ENCODE measurements at regions not wholly inside any gene's neighbourhood (a gene's known extent, or its start where the extent isn't known, plus 50 kb on each side); places are given as distances from the start of the nearest gene placed in this dataset.

DNA sequence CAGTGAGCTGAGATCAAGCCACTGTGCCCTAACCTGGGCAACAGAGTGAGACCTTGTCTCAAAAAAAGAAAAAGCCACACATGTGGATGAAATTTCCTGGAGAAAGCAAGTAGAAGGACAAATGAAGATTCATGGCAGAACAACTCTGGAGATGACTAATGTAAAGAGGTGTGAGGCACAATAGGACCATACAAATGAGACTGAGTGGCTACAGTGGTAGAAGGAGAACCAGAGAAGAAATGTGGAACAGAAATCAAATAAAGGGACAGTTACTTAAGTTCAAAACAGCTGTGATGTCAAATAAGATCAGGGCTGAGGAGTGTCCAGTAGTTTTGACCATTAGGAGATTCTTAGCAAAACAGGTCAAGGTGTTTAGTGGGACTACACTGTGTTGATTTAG is 130.9 kb upstream of the CDK6 start:
- TF ChIP-seq, protein P1, sequence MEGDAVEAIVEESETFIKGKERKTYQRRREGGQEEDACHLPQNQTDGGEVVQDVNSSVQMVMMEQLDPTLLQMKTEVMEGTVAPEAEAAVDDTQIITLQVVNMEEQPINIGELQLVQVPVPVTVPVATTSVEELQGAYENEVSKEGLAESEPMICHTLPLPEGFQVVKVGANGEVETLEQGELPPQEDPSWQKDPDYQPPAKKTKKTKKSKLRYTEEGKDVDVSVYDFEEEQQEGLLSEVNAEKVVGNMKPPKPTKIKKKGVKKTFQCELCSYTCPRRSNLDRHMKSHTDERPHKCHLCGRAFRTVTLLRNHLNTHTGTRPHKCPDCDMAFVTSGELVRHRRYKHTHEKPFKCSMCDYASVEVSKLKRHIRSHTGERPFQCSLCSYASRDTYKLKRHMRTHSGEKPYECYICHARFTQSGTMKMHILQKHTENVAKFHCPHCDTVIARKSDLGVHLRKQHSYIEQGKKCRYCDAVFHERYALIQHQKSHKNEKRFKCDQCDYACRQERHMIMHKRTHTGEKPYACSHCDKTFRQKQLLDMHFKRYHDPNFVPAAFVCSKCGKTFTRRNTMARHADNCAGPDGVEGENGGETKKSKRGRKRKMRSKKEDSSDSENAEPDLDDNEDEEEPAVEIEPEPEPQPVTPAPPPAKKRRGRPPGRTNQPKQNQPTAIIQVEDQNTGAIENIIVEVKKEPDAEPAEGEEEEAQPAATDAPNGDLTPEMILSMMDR (conservative IDR thresholded peaks at IDR 0.05; ENCODE audit: low read length), result no peak
- no peak for TF ChIP-seq EZH2phosphoT487 (IDR thresholded peaks at IDR 0.05; ENCODE audit: borderline replicate concordance)
- H3K36me3 ChIP-seq (ENCODE audit: insufficient read depth, low read length), result no peaks in the 10 kb centered on the region
- H2AFZ ChIP-seq (ENCODE audit: low read length), result no peak overlapping the region
- no peaks in the 10 kb centered on the region for H3F3A ChIP-seq (ENCODE audit: low read depth)
- H4K20me1 ChIP-seq (ENCODE audit: insufficient read depth, low read length, poor library complexity, severe bottlenecking), result no peaks in the 10 kb centered on the region
- no peaks in the 10 kb centered on the region for H3K79me2 ChIP-seq (ENCODE audit: insufficient read depth, low read length)
- no peak overlapping the region for H3K4me2 ChIP-seq (ENCODE audit: low read depth, low read length, poor library complexity, severe bottlenecking)
- H3K9me2 ChIP-seq (replicated peaks; ENCODE audit: low read depth, low read length), result no peaks in the 10 kb centered on the region
- H3K27me3 ChIP-seq (ENCODE audit: insufficient read depth, low read length, poor library complexity, severe bottlenecking), result no peaks in the 10 kb centered on the region
- no peaks in the 10 kb centered on the region for H3K4me1 ChIP-seq (ENCODE audit: insufficient read depth, low read length, poor library complexity, severe bottlenecking)
- H3K9me3 ChIP-seq (ENCODE audit: insufficient read depth, low read depth, low read length), result no peaks in the 10 kb centered on the region; the same call in 1 of the 2 replicates
- no peak overlapping the region for H3K4me3 ChIP-seq (ENCODE audit: low read length, poor library complexity, severe bottlenecking)
- H3K9ac ChIP-seq (ENCODE audit: low read depth, low read length, poor library complexity, severe bottlenecking), result no peak overlapping the region

DNA sequence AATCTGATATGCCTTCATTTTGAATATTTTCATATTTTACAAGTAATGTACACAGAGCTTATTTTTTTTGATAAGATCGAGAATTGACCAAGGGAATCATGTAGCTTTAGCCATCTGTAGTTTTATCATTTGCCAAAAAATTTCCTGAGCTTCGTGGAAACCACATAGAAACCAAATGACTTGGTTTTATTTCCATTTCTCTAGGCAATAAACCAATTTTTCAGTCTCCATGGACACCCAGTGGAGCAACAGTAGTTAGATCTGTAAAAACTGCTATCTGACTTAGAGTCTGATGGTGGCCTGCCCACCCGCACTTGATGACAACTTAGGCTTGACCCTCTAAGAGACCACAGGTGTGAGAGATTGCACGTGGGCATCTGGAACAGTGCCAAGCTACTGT is 127.8 kb upstream of the CDK6 start:
- no peak overlapping the region for H2AFZ ChIP-seq (ENCODE audit: low read length)
- H3K4me1 ChIP-seq (ENCODE audit: insufficient read depth, low read length, poor library complexity, severe bottlenecking), result no peaks in the 10 kb centered on the region
- H3K9me2 ChIP-seq (replicated peaks; ENCODE audit: low read depth, low read length), result no peaks in the 10 kb centered on the region
- H3K79me2 ChIP-seq (ENCODE audit: insufficient read depth, low read length), result no peaks in the 10 kb centered on the region
- H3K4me2 ChIP-seq (ENCODE audit: low read depth, low read length, poor library complexity, severe bottlenecking), result no peak overlapping the region
- H3K9me3 ChIP-seq (ENCODE audit: insufficient read depth, low read depth, low read length), result no peaks in the 10 kb centered on the region
- TF ChIP-seq, protein P1 (conservative IDR thresholded peaks at IDR 0.05; ENCODE audit: low read length), result no peak
- TF ChIP-seq EZH2phosphoT487 (IDR thresholded peaks at IDR 0.05; ENCODE audit: borderline replicate concordance), result no peak
- no peaks in the 10 kb centered on the region for H3F3A ChIP-seq (ENCODE audit: low read depth)
- H3K9ac ChIP-seq (ENCODE audit: low read depth, low read length, poor library complexity, severe bottlenecking), result no peak overlapping the region
- no peaks in the 10 kb centered on the region for H3K36me3 ChIP-seq (ENCODE audit: insufficient read depth, low read length)
- no peak overlapping the region for H3K4me3 ChIP-seq (ENCODE audit: low read length, poor library complexity, severe bottlenecking)
- no peaks in the 10 kb centered on the region for H4K20me1 ChIP-seq (ENCODE audit: insufficient read depth, low read length, poor library complexity, severe bottlenecking)
- no peaks in the 10 kb centered on the region for H3K27me3 ChIP-seq (ENCODE audit: insufficient read depth, low read length, poor library complexity, severe bottlenecking)

DNA sequence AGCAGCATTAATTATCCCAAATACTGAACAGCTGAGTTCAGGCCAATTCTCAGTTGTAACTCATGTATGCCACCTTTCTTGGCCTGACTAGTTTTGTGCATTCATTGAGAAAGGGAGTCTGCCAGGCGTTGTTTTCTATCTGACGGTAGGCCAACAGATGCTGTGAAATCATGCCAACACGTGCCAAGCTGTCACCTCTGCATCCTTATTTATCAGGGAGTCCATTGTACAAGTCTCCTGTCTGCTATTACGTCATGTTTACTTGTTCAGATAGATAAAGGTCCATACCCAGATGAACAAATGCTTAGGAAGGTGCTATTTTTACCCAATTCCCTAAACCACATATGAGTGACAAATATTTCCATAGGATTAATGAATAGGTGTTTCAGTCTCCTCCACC is 127.2 kb upstream of the CDK6 start:
- H3K27me3 ChIP-seq (ENCODE audit: insufficient read depth, low read length, poor library complexity, severe bottlenecking), result no peaks in the 10 kb centered on the region
- H3K4me1 ChIP-seq (ENCODE audit: insufficient read depth, low read length, poor library complexity, severe bottlenecking), result no peaks in the 10 kb centered on the region
- H3K79me2 ChIP-seq (ENCODE audit: insufficient read depth, low read length), result no peaks in the 10 kb centered on the region
- no peak overlapping the region for H2AFZ ChIP-seq (ENCODE audit: low read length)
- H3K9ac ChIP-seq (ENCODE audit: low read depth, low read length, poor library complexity, severe bottlenecking), result no peak overlapping the region
- H3K4me3 ChIP-seq (ENCODE audit: low read length, poor library complexity, severe bottlenecking), result no peak overlapping the region
- H3K9me2 ChIP-seq (replicated peaks; ENCODE audit: low read depth, low read length), result no peaks in the 10 kb centered on the region
- TF ChIP-seq, protein P1 (conservative IDR thresholded peaks at IDR 0.05; ENCODE audit: low read length), result no peak
- TF ChIP-seq EZH2phosphoT487 (IDR thresholded peaks at IDR 0.05; ENCODE audit: borderline replicate concordance), result no peak
- no peaks in the 10 kb centered on the region for H3F3A ChIP-seq (ENCODE audit: low read depth)
- H3K36me3 ChIP-seq (ENCODE audit: insufficient read depth, low read length), result no peaks in the 10 kb centered on the region
- no peak overlapping the region for H3K4me2 ChIP-seq (ENCODE audit: low read depth, low read length, poor library complexity, severe bottlenecking)
- no peaks in the 10 kb centered on the region for H3K9me3 ChIP-seq (ENCODE audit: insufficient read depth, low read depth, low read length)
- H4K20me1 ChIP-seq (ENCODE audit: insufficient read depth, low read length, poor library complexity, severe bottlenecking), result no peaks in the 10 kb centered on the region

Data from Loucy (cell line).